OCI-LY7 (cell line): ENCODE measurements at regions not wholly inside any gene's neighbourhood (a gene's known extent, or its start where the extent isn't known, plus 50 kb on each side); places are given as distances from the start of the nearest gene placed in this dataset.

Source experiments
- BruUV-seq: library from RNA; stranded (reverse); fragments of 400-500 nt; replicated peaks from 2 replicates; lab custom pipeline; 2021; lab: Mats Ljungman, UMichigan
- CTCF ChIA-PET: fragments of 300-600 bp; sonication (Branson Sonifier 250); formaldehyde crosslinking; loops from one replicate; lab custom pipeline; 2022; ENCODE audit warnings: antibody characterized with exemption; ENCODE audit not compliant: unreplicated experiment; lab: Charles Lee
- POLR2A ChIA-PET: fragments of 300-600 bp; sonication (Branson Sonifier 250); formaldehyde crosslinking; loops from one replicate; lab custom pipeline; 2022; ENCODE audit warnings: antibody characterized with exemption; lab: Charles Lee
- DNase-seq: peaks from one replicate; pipeline ENCODE4 v3.0.0-alpha.2; 2015; ENCODE audit warnings: low spot score
- H2AFZ ChIP-seq: fragments of 200-600 bp; sonication (generic), shearing (Covaris generic); 2 replicates; pipeline ENCODE4 v1.6.1; 2014; ENCODE audit warnings: mild to moderate bottlenecking, antibody characterized with exemption, low read length, moderate library complexity
- H3K27ac ChIP-seq: fragments of 200-600 bp; sonication (generic); 2 replicates; pipeline ENCODE4 v1.5.1; 2014; ENCODE audit warnings: mixed run types, low read depth, mild to moderate bottlenecking, moderate library complexity, low read length, inconsistent platforms; ENCODE audit not compliant: poor library complexity, severe bottlenecking
- H3K36me3 ChIP-seq: fragments of 200-600 bp; sonication (generic); 2 replicates; pipeline ENCODE4 v1.6.1; 2014; ENCODE audit warnings: mild to moderate bottlenecking, antibody characterized with exemption, low read length, moderate library complexity, mixed read lengths; ENCODE audit not compliant: insufficient read depth
- H3K4me1 ChIP-seq: fragments of 200-600 bp; sonication (generic); 2 replicates; pipeline ENCODE4 v1.5.1; 2014; ENCODE audit warnings: mild to moderate bottlenecking, low read length; ENCODE audit not compliant: insufficient read depth, poor library complexity, severe bottlenecking
- H3K4me2 ChIP-seq: fragments of 200-600 bp; sonication (generic); 2 replicates; pipeline ENCODE4 v1.6.1; 2014; ENCODE audit warnings: mild to moderate bottlenecking, low read length
- H3K4me3 ChIP-seq: fragments of 200-600 bp; sonication (generic); 2 replicates; pipeline ENCODE4 v1.5.1; 2014; ENCODE audit warnings: mild to moderate bottlenecking, low read depth, low read length; ENCODE audit not compliant: poor library complexity, severe bottlenecking
- H3K79me2 ChIP-seq: fragments of 200-600 bp; sonication (generic); 2 replicates; pipeline ENCODE4 v1.6.1; 2016; ENCODE audit warnings: low read depth, mild to moderate bottlenecking, low read length, moderate library complexity, mixed read lengths; ENCODE audit not compliant: insufficient read depth
- H3K9me2 ChIP-seq: fragments of 200-600 bp; sonication (generic); 2 replicates; pipeline ENCODE4 v1.6.1; 2016; ENCODE audit warnings: mild to moderate bottlenecking, low read length, mixed read lengths; ENCODE audit not compliant: insufficient read depth
- H3K9me3 ChIP-seq: fragments of 200-600 bp; sonication (generic); 2 replicates; pipeline ENCODE4 v1.6.1; 2014; ENCODE audit warnings: mild to moderate bottlenecking, mixed run types, low read length, mixed read lengths
- H4K20me1 ChIP-seq: fragments of 200-600 bp; sonication (generic); 2 replicates; pipeline ENCODE4 v1.6.1; 2014; ENCODE audit warnings: mild to moderate bottlenecking, antibody characterized with exemption, low read length, moderate library complexity, mixed read lengths; ENCODE audit not compliant: insufficient read depth
- CTCF ChIP-seq: fragments of 200-600 bp; sonication (generic); conservative IDR thresholded peaks from 2 replicates; pipeline ENCODE4 v1.5.1; 2014; ENCODE audit warnings: mild to moderate bottlenecking, antibody characterized with exemption, low read length, moderate library complexity, mixed read lengths
- EZH2phosphoT487 ChIP-seq: fragments of 200-600 bp; sonication (generic); IDR thresholded peaks from 2 replicates; pipeline ENCODE4 v1.6.1; 2018; ENCODE audit warnings: low read depth, borderline replicate concordance, mild to moderate bottlenecking, mixed run types, antibody characterized with exemption, low read length, moderate library complexity, mixed read lengths
- intact Hi-C: fragments of 100-400 bp; cut with micrococcal nuclease; formaldehyde crosslinking; loops from one replicate; pipeline ENCODE4 v1.10.0; 2022; ENCODE audit not compliant: unreplicated experiment

GRCh38 chr2:104904889-104905288 is 51.0 kb downstream of the POU3F3 start:
- no peaks in the 10 kb centered on the region for H3K79me2 ChIP-seq
- intact Hi-C loops = no loop called here
- CTCF ChIA-PET = no interaction called here
- no peak overlapping the region for H2AFZ ChIP-seq
- H3K4me2 ChIP-seq = no peak overlapping the region
- no TSS peak for BruUV-seq
- H3K27ac ChIP-seq = no peak overlapping the region
- no peaks in the 10 kb centered on the region for H3K9me3 ChIP-seq
- H4K20me1 ChIP-seq = no peaks in the 10 kb centered on the region
- H3K4me3 ChIP-seq = no peak overlapping the region
- TF ChIP-seq EZH2phosphoT487 (no peak), CTCF (no peak)
- POLR2A ChIA-PET = no interaction called here
- no peaks in the 10 kb centered on the region for H3K4me1 ChIP-seq
- no peaks in the 10 kb centered on the region for H3K9me2 ChIP-seq
- no peak for DNase-seq
- H3K36me3 ChIP-seq = no peaks in the 10 kb centered on the region

- H3K36me3 ChIP-seq = no peaks in the 10 kb centered on the region
- no peak overlapping the region for H3K27ac ChIP-seq
- ChIA-PET CTCF (no interaction called here), POLR2A (no interaction called here)
- no peaks in the 10 kb centered on the region for H3K4me1 ChIP-seq
- no TSS peak for BruUV-seq
- H3K4me2 ChIP-seq = no peak overlapping the region
- no peaks in the 10 kb centered on the region for H4K20me1 ChIP-seq
- no peak overlapping the region for H2AFZ ChIP-seq
- TF ChIP-seq CTCF (no peak), EZH2phosphoT487 (no peak)
- no peak overlapping the region for H3K4me3 ChIP-seq
- no peak for DNase-seq
- H3K79me2 ChIP-seq = no peaks in the 10 kb centered on the region
- H3K9me3 ChIP-seq = no peaks in the 10 kb centered on the region
- no peaks in the 10 kb centered on the region for H3K9me2 ChIP-seq
- intact Hi-C loops = no loop called here
These were observed 55.4 kb downstream of the POU3F3 start for GRCh38 chr2:104909317-104909716.

GRCh38 chr2:104914509-104914908 is 60.6 kb downstream of the POU3F3 start:
- no peaks in the 10 kb centered on the region for H3K36me3 ChIP-seq
- ChIA-PET CTCF (no interaction called here), POLR2A (interaction anchor here (0.7 to 1.1 kb wide), 3 partner anchors 9 to 26 kb away, joined by 3 to 4 read pairs (median 3); no protein-coding TSS in a partner anchor)
- intact Hi-C loops = no loop called here
- no peak for DNase-seq
- H4K20me1 ChIP-seq = no peaks in the 10 kb centered on the region
- BruUV-seq = no TSS peak
- no peak overlapping the region for H3K27ac ChIP-seq
- H2AFZ ChIP-seq = no peak overlapping the region
- no peak for TF ChIP-seq CTCF
- TF ChIP-seq EZH2phosphoT487 = no peak
- no peak overlapping the region for H3K4me2 ChIP-seq
- H3K9me2 ChIP-seq = no peaks in the 10 kb centered on the region
- no peaks in the 10 kb centered on the region for H3K79me2 ChIP-seq
- no peaks in the 10 kb centered on the region for H3K9me3 ChIP-seq
- H3K4me1 ChIP-seq = no peaks in the 10 kb centered on the region
- H3K4me3 ChIP-seq = no peak overlapping the region
